Loucy (cell line): ENCODE measurements at regions not wholly inside any gene's neighbourhood (a gene's known extent, or its start where the extent isn't known, plus 50 kb on each side); places are given as distances from the start of the nearest gene placed in this dataset.
"Not testable (repeated sequence)": the region's sequence is repeated elsewhere in the genome, so short reads cannot be mapped to it uniquely, and the experiment has no call there.

Experiments
- CTCF ChIP-seq: fragments of 200-600 bp; sonication (generic); conservative IDR thresholded peaks from 2 replicates; pipeline ENCODE4 v1.5.1; 2014; ENCODE audit warnings: mild to moderate bottlenecking, antibody characterized with exemption, low read length
- EZH2phosphoT487 ChIP-seq: fragments of 200-600 bp; IDR thresholded peaks from 2 replicates; pipeline ENCODE4 v1.6.1; 2018; ENCODE audit warnings: antibody characterized with exemption, mild to moderate bottlenecking, moderate library complexity, borderline replicate concordance

DNA sequence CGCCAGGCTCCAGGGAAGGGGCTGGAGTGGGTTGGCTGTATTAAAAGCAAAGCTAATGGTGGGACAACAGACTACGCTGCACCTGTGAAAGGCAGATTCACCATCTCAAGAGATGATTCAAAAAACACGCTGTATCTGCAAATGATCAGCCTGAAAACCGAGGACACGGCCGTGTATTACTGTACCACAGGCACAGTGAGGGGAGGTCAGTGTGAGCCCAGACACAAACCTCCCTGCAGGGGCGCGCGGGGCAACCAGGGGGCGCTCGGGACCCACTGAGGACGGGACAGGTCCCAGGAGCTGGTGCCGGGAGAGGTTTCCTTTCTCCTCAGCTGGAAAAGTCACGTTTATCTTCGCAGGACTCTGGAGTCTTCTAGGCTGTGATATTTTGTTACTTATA lies 239.4 kb upstream of the TP53TG3 start:
- TF ChIP-seq CTCF, result peak; percentile 25; the same call in 1 of the 2 replicates
- not testable (repeated sequence) for TF ChIP-seq EZH2phosphoT487
